ENCODE measurements at regions not wholly inside any gene's neighbourhood (a gene's known extent, or its start where the extent isn't known, plus 50 kb on each side); places are given as distances from the start of the nearest gene placed in this dataset.

DNA sequence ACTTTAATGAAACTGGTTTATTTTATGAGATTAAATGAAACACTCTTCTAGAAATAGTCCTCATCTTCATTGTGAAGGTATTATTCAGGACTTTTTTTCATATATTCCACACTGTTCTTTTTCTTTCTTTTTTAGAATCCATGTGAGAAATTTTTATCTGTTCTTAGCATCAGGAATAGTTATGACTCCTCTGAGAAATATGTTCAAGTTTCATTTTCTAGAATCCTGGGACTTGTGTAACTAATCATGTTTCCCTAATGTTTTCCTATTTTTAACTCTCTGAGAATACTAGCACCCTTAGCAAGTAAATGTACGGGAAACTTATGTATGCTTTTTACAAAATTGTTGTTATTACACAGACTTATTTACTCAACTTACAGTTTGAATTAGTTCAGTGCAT lies 407.8 kb downstream of the CBLN4 start:
- no peak for DNase-seq (ENCODE audit: low spot score)
- Histone ChIP-seq H3K4me3 (no peak overlapping the region), H3K27ac (no peak overlapping the region)
- TF ChIP-seq, protein P1, sequence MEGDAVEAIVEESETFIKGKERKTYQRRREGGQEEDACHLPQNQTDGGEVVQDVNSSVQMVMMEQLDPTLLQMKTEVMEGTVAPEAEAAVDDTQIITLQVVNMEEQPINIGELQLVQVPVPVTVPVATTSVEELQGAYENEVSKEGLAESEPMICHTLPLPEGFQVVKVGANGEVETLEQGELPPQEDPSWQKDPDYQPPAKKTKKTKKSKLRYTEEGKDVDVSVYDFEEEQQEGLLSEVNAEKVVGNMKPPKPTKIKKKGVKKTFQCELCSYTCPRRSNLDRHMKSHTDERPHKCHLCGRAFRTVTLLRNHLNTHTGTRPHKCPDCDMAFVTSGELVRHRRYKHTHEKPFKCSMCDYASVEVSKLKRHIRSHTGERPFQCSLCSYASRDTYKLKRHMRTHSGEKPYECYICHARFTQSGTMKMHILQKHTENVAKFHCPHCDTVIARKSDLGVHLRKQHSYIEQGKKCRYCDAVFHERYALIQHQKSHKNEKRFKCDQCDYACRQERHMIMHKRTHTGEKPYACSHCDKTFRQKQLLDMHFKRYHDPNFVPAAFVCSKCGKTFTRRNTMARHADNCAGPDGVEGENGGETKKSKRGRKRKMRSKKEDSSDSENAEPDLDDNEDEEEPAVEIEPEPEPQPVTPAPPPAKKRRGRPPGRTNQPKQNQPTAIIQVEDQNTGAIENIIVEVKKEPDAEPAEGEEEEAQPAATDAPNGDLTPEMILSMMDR (IDR thresholded peaks at IDR 0.05): no peak

DNA sequence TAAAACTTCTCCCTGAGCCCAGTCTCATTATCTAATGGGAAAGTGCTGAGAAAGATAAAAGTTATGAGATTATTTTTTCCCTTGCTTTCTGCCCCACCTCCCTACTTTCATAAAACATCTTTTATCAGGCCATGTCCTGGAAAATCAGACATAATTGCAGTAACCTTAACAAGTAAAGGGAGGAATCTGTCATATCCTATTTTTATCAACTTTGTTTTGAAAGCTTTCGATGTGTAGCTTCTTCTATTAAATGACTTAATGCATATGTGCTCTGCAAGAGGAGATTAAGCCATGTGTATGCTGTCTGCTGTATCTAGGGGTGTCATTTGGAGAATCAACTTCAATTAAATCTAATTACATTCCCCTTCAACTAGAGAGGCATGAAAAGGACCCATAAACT lies 408.9 kb downstream of the CBLN4 start:
- TF ChIP-seq, protein P1 (IDR thresholded peaks at IDR 0.05): no peak
- Histone ChIP-seq H3K4me3 (no peak overlapping the region), H3K27ac (no peak overlapping the region)
- DNase-seq (ENCODE audit: low spot score): no peak

DNA sequence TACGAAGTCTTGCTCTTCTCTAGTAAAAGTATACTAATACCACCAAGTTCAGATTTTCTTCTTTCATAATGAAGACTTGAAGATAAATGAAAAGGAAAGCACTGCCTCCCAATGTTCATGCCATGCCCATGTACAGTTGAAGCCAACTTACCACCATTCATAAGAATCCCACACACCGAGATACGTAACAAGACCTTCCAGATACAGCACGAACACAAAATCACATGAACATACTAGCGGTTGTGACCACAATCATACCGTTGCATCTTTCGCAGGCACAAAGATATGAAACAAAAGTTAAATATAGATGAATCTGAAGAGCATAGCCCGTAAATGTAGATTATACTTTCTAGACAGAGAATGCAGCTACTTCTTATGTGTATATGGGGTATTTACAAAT lies 412.5 kb downstream of the CBLN4 start:
- TF ChIP-seq, protein P1 (IDR thresholded peaks at IDR 0.05): no peak
- DNase-seq (ENCODE audit: low spot score): no peak
- Histone ChIP-seq H3K4me3 (no peak overlapping the region), H3K27ac (no peak overlapping the region)

DNA sequence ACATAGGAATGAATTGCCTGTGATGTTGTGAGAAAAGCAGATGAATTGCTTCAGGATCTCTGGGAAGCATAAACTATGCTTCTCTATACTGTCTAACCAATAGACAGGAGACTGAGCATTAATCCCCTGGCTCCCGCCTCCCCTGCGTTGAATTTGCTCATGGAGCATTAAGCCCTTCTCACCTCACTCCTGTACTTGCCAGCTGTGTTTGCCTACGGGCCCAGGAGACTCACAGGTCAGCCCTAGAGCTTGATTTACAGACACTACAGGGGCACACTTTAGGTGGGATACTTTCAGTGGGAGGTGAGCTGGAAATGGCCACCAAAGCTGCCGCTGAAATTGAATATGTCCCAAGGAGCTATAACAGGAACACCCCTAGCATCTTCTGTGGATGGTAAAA lies 418.7 kb downstream of the CBLN4 start:
- TF ChIP-seq, protein P1 (IDR thresholded peaks at IDR 0.05): no peak
- Histone ChIP-seq H3K27ac (no peak overlapping the region), H3K4me3 (no peak overlapping the region)
- no peak for DNase-seq (ENCODE audit: low spot score)

DNA sequence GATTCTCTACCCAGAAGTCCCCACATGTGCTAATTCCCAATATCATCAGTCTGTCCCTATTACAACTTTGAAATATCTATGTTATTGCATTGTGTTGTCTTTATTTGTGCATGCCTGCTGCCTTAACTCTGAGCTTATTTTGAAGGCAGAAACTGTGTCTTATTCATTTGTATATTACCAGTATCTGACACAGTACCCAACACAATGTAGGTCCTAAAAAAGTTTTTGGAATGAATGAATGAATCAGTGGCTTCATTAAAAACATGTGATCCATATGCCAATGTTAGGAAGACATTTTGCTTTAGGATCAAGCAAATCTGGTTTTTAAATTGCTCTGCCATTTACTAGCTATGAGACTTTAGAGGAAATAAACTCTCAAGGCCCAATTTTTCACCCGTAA lies 420.4 kb downstream of the CBLN4 start:
- H3K4me3 ChIP-seq: no peak overlapping the region
- TF ChIP-seq, protein P1 (IDR thresholded peaks at IDR 0.05): no peak
- DNase-seq (ENCODE audit: low spot score): no peak

DNA sequence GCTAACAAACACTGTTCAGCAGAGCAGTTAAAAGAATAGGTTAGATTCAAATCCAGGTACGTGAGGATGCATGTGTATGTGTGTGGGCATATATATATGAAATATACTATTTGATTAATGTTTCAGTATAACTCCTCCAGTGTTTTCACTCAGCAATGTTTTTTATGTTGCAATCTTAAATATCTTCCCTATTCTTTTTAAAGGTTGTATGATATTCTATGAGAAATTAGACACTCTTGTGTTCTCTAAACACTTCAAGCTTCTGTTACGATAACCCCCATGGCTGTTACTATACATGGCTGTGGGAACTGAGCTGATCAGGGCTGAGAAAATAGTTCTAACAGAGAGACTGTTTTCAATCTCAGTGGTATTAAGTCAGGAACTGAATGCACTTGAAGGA lies 421.0 kb downstream of the CBLN4 start:
- Histone ChIP-seq H3K4me3 (no peak overlapping the region), H3K27ac (no peak overlapping the region)
- no peak for DNase-seq (ENCODE audit: low spot score)
- TF ChIP-seq, protein P1 (IDR thresholded peaks at IDR 0.05): no peak

More for the DNA sequence above, 420.4 kb downstream of the CBLN4 start:
- H3K27ac ChIP-seq: no peak overlapping the region

DNA sequence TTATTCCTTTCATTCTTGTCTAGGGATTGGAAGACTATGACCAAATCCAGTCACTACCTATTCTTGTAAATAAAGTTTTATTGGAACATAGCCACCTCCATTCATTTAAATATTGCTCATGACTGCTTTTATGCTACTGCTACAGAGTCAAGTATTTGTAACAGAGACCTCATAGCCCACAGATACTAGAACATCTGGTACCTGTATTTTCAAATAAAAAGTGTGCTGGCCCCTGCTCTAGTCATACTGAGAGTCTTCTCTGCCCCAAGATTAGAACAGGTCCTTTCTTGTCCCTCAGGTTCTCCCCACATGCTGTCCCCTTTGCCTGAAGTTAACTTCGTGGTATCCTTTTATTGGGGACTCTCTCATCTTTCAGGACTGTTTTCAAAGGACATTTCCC lies 422.3 kb downstream of the CBLN4 start:
- TF ChIP-seq, protein P1 (IDR thresholded peaks at IDR 0.05): no peak
- no peak for DNase-seq (ENCODE audit: low spot score)

More for the DNA sequence above, 422.3 kb downstream of the CBLN4 start:
- Histone ChIP-seq H3K27ac (no peak overlapping the region), H3K4me3 (no peak overlapping the region)
